Ascending aorta (tissue), 2 donors: ENCODE measurements at regions not wholly inside any gene's neighbourhood (a gene's known extent, or its start where the extent isn't known, plus 50 kb on each side); places are given as distances from the start of the nearest gene placed in this dataset.

Source experiments
- DNase-seq, 2 donors: peaks; one replicate each; pipeline ENCODE4 v3.0.0-alpha.2; 2019; ENCODE audit warnings: low spot score in 2 of 2
- H3K27ac ChIP-seq, 2 donors: fragments of 200-600 bp; sonication (generic); one replicate each; pipeline ENCODE4 v1.5.1; 2016 to 2017; ENCODE audit warnings: mild to moderate bottlenecking in 1 of 2
- H3K27me3 ChIP-seq: fragments of 200-600 bp; sonication (generic); one replicate; pipeline ENCODE4 v1.5.1; 2017
- H3K36me3 ChIP-seq, 2 donors: fragments of 200-600 bp; sonication (generic); one replicate each; pipeline ENCODE4 v1.5.1; 2016
- H3K4me1 ChIP-seq, 2 donors: fragments of 200-600 bp; sonication (generic); one replicate each; pipeline ENCODE4 v1.5.1; 2016 to 2017; ENCODE audit warnings: mild to moderate bottlenecking in 1 of 2
- H3K4me3 ChIP-seq, 2 donors: fragments of 200-600 bp; sonication (generic); one replicate each; pipeline ENCODE4 v1.5.1; 2016 to 2017; ENCODE audit warnings: mild to moderate bottlenecking in 1 of 2
- H3K9me3 ChIP-seq, 2 donors: fragments of 200-600 bp; sonication (generic); one replicate each; pipeline ENCODE4 v1.5.1; 2016
- CTCF ChIP-seq, 3 experiments: fragments of 200-600 bp in 2 of 3; fragments of 450-650 bp in 1 of 3; sonication (generic) in 2 of 3; IDR thresholded peaks; one replicate each; pipeline ENCODE4 v1.5.1; 2016 to 2019; ENCODE audit warnings: antibody characterized with exemption in 3 of 3, mild to moderate bottlenecking in 1 of 3, moderate library complexity in 1 of 3
- intact Hi-C: fragments of 100-400 bp; cut with DNase I; formaldehyde crosslinking; loops from one replicate; pipeline ENCODE4 v1.15.1; 2023

GRCh38 chr10:42950606-42951485, 126.0 kb upstream of the RET start:
- Histone ChIP-seq H3K36me3 (no peaks in the 10 kb centered on the region), H3K27ac (no peak overlapping the region), H3K4me3 (no peak overlapping the region), H3K27me3 (no peaks in the 10 kb centered on the region), H3K9me3 (no peaks in the 10 kb centered on the region), H3K4me1 (no peaks in the 10 kb centered on the region)
- intact Hi-C loops, result no loop called here
- DNase-seq, result peak in 1 of 2 donors; percentile 52
- TF ChIP-seq CTCF (IDR thresholded peaks at IDR 0.05), result no peak

GRCh38 chr10:42951486-42952251, 125.2 kb upstream of the RET start:
- DNase-seq, result peak in 1 of 2 donors; percentile 56
- no peak overlapping the region for H3K27ac ChIP-seq

GRCh38 chr10:42952349-42952748, 124.5 kb upstream of the RET start:
- DNase-seq, result peak in 1 of 2 donors; percentile 53
- Histone ChIP-seq H3K4me1 (no peaks in the 10 kb centered on the region), H3K27ac (no peak overlapping the region), H3K27me3 (no peaks in the 10 kb centered on the region), H3K36me3 (no peaks in the 10 kb centered on the region), H3K4me3 (no peak overlapping the region), H3K9me3 (no peaks in the 10 kb centered on the region)
- intact Hi-C loops, result no loop called here
- no peak for TF ChIP-seq CTCF (IDR thresholded peaks at IDR 0.05)

More at GRCh38 chr10:42951486-42952251, 125.2 kb upstream of the RET start:
- no peak for TF ChIP-seq CTCF (IDR thresholded peaks at IDR 0.05)
- H3K9me3 ChIP-seq, result no peaks in the 10 kb centered on the region
- intact Hi-C loops, result no loop called here
- H3K4me3 ChIP-seq, result no peak overlapping the region
- H3K36me3 ChIP-seq, result no peaks in the 10 kb centered on the region
- H3K27me3 ChIP-seq, result no peaks in the 10 kb centered on the region
- no peaks in the 10 kb centered on the region for H3K4me1 ChIP-seq

- H3K27ac ChIP-seq, result no peak overlapping the region
- H3K27me3 ChIP-seq, result no peaks in the 10 kb centered on the region
- no peaks in the 10 kb centered on the region for H3K36me3 ChIP-seq
- peak in 1 of 2 donors; percentile 57 for DNase-seq
- H3K9me3 ChIP-seq, result no peaks in the 10 kb centered on the region
- intact Hi-C loops, result no loop called here
- H3K4me1 ChIP-seq, result no peaks in the 10 kb centered on the region
- no peak overlapping the region for H3K4me3 ChIP-seq
- no peak for TF ChIP-seq CTCF (IDR thresholded peaks at IDR 0.05)
Measured at GRCh38 chr10:42952931-42953683, 123.8 kb upstream of the RET start.
